ENCODE measurements at regions not wholly inside any gene's neighbourhood (a gene's known extent, or its start where the extent isn't known, plus 50 kb on each side); places are given as distances from the start of the nearest gene placed in this dataset.

GRCh38 chr14:82422230-82422629 is 888.6 kb upstream of the SEL1L start:
- TF ChIP-seq, protein P1, sequence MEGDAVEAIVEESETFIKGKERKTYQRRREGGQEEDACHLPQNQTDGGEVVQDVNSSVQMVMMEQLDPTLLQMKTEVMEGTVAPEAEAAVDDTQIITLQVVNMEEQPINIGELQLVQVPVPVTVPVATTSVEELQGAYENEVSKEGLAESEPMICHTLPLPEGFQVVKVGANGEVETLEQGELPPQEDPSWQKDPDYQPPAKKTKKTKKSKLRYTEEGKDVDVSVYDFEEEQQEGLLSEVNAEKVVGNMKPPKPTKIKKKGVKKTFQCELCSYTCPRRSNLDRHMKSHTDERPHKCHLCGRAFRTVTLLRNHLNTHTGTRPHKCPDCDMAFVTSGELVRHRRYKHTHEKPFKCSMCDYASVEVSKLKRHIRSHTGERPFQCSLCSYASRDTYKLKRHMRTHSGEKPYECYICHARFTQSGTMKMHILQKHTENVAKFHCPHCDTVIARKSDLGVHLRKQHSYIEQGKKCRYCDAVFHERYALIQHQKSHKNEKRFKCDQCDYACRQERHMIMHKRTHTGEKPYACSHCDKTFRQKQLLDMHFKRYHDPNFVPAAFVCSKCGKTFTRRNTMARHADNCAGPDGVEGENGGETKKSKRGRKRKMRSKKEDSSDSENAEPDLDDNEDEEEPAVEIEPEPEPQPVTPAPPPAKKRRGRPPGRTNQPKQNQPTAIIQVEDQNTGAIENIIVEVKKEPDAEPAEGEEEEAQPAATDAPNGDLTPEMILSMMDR (IDR thresholded peaks at IDR 0.05; ENCODE audit: low read length, missing control alignments) = no peak
- no peak for DNase-seq (ENCODE audit: low read depth)
- H3K4me3 ChIP-seq (replicated peaks; ENCODE audit: low read depth, low read length) = no peak overlapping the region

DNA sequence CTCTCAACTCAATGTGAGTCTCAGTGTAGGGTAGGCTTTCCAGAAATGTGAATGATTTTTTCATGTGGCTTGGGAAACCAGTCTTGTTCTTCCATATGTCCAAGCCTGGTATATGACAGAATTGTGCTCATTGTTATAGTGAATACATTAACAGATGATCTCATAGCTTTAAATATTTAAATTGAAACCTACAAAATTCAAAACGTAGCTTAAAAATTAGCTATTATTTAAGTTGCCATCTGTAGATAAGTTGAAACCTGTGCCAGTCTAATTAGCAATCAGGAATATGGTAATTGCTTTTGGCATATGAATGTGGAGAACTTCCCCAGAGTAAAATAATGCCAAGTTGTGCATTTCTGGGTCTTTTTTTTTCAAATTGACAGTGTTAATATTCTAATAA is 891.6 kb upstream of the SEL1L start:
- no peak for DNase-seq (ENCODE audit: low read depth)
- TF ChIP-seq, protein P1 (IDR thresholded peaks at IDR 0.05; ENCODE audit: low read length, missing control alignments) = no peak
- H3K4me3 ChIP-seq (replicated peaks; ENCODE audit: low read depth, low read length) = no peak overlapping the region

- TF ChIP-seq, protein P1 (IDR thresholded peaks at IDR 0.05; ENCODE audit: low read length, missing control alignments) = no peak
- H3K4me3 ChIP-seq (replicated peaks; ENCODE audit: low read depth, low read length) = no peak overlapping the region
- DNase-seq (ENCODE audit: low read depth) = no peak
Observed at GRCh38 chr14:82431031-82431430, 897.4 kb upstream of the SEL1L start.

GRCh38 chr14:82432301-82433105 is 898.9 kb upstream of the SEL1L start:
- TF ChIP-seq, protein P1 (IDR thresholded peaks at IDR 0.05; ENCODE audit: low read length, missing control alignments) = no peak
- DNase-seq (ENCODE audit: low read depth) = no peak
- H3K4me3 ChIP-seq (replicated peaks; ENCODE audit: low read depth, low read length) = no peak overlapping the region

DNA sequence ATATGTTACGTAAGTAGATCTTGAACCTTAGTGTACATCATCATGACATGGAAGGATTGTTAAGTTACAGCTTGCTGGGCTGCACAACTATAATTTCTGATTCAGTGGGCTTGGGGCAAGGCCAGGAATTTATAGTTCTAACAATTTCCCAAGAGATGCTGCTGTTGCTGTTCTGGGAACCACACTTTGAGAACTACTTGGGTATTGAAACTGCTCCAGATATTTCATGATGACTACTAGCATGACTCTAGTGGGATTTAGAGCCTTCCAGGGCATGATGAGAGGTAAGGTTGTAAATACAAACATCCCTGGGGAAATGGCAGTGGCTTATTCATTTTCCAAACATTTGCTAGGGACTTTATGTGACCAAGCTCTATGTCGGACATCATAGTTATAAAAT is 904.8 kb upstream of the SEL1L start:
- no peak for DNase-seq (ENCODE audit: low read depth)
- no peak overlapping the region for H3K4me3 ChIP-seq (replicated peaks; ENCODE audit: low read depth, low read length)
- TF ChIP-seq, protein P1 (IDR thresholded peaks at IDR 0.05; ENCODE audit: low read length, missing control alignments) = no peak

DNA sequence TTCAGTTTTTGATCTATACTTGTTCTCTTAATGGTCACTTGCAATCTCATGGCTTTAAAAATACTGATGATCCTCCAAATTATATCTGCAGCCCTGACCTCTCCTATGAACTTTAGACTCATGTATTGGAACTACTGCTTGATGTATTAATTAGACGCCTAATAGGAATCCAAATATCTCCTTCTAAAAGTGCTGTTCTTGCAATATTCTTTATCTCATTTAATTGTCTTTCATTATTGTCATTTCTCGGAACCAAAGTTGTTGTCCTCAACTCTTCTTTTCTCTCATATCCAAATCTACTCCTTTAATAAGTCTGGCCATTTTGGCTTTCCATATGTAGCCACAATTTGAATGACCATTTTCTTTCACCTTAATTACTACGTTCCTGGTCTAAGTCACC is 907.6 kb upstream of the SEL1L start:
- TF ChIP-seq, protein P1 (IDR thresholded peaks at IDR 0.05; ENCODE audit: low read length, missing control alignments) = no peak
- no peak for DNase-seq (ENCODE audit: low read depth)
- H3K4me3 ChIP-seq (replicated peaks; ENCODE audit: low read depth, low read length) = no peak overlapping the region

Data from fibroblast of pulmonary artery (primary cell).